ENCODE measurements at regions not wholly inside any gene's neighbourhood (a gene's known extent, or its start where the extent isn't known, plus 50 kb on each side); places are given as distances from the start of the nearest gene placed in this dataset.

DNA sequence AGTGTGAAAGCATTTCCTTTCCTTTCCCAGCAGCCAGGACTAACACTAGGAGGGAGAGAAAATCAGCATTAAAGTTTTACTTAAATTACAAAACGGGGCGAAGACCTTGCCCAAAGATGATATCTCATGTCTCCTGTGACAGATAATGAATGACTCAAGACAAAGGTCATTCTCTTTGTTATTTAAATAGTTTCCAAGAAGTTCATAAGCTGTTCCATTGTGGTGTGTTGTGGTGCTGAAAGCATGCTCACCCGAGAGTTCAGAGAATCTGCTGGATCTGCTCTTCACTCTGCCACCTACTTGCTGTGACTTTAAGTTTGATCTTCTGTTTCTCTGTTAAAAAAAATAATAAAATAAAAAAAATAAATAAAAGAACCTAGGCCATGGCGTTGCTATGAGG is 265.9 kb upstream of the NR4A3 start:
- Histone ChIP-seq H3K4me3 (replicated peaks in 1 of 3; ENCODE audit: insufficient read depth in 1 of 3, low read depth in 2 of 3, low read length in 3 of 3) (no peak overlapping the region), H3K4me1 (ENCODE audit: insufficient read depth, low read length) (no peaks in the 10 kb centered on the region), H3K27ac (ENCODE audit: extremely low read length, insufficient read depth, low read length) (no peak overlapping the region), H2AFZ (ENCODE audit: low read length) (no peak overlapping the region), H3K36me3 (replicated peaks in 1 of 2; ENCODE audit: control insufficient read depth in 1 of 2, insufficient read depth in 2 of 2, low read length in 2 of 2) (no peaks in the 10 kb centered on the region), H3K79me2 (ENCODE audit: insufficient read depth, low read length) (no peaks in the 10 kb centered on the region), H3K4me2 (ENCODE audit: low read depth, low read length) (no peak overlapping the region), H3K27me3 (ENCODE audit: control insufficient read depth in 1 of 2, insufficient read depth in 2 of 2, low read length in 2 of 2) (no peaks in the 10 kb centered on the region; a peak in 1 of 5 replicates), H3K9ac (ENCODE audit: insufficient read depth, low read depth, low read length) (no peak overlapping the region), H4K20me1 (ENCODE audit: insufficient read depth, low read length) (no peaks in the 10 kb centered on the region), H3K9me3 (ENCODE audit: low read length) (no peaks in the 10 kb centered on the region)
- ChIA-PET POLR2A (no interaction called here), CTCF (ENCODE audit: low intra/inter-chr PET ratio, low total read pairs) (no interaction called here)
- ATAC-seq (no peak), DNase-seq (ENCODE audit: low spot score) (no peak), FAIRE-seq (no peak)
- intact Hi-C loops (cut with micrococcal nuclease; ENCODE audit: unreplicated experiment): no loop called here
- TF ChIP-seq ZNF367 (CRISPR knock-in tag; IDR thresholded peaks at IDR 0.05; ENCODE audit: borderline replicate concordance): no peak
- no TSS peak for BruUV-seq (replicated peaks)
- in situ Hi-C loops (cut with HindIII; ENCODE audit: extremely low pct_ligation_motif_present, low pct_unique_long_range_greater_than_20kb): no loop called here
- 3% methylated on average over 4 of the region's 4 CpGs for WGBS (ENCODE audit: low lambda C conversion rate)

DNA sequence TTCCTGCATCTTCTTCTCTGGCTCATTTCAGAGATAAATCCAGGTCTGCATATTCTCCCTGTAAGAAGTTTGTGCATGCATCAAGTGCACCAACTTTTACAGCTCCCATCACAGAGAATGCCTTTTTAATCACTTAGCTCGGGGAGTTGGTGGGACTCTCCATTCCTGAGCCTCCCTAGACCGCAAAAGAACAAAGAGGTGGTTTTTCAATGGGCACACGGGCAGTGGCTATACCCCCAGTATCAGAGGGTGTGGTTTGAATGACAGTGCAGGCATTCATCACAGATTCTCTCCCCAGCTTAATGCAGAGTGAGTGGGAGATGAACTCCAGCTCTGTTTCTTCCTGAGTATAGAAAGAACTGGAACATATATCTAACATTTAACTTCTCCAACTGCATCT is 264.7 kb upstream of the NR4A3 start:
- ChIA-PET CTCF (ENCODE audit: low intra/inter-chr PET ratio, low total read pairs) (no interaction called here), POLR2A (no interaction called here)
- Histone ChIP-seq H3K4me1 (ENCODE audit: insufficient read depth, low read length) (no peaks in the 10 kb centered on the region), H3K36me3 (replicated peaks in 1 of 2; ENCODE audit: control insufficient read depth in 1 of 2, insufficient read depth in 2 of 2, low read length in 2 of 2) (no peaks in the 10 kb centered on the region), H3K9me3 (ENCODE audit: low read length) (no peaks in the 10 kb centered on the region), H3K27me3 (ENCODE audit: control insufficient read depth in 1 of 2, insufficient read depth in 2 of 2, low read length in 2 of 2) (no peaks in the 10 kb centered on the region; a peak in 1 of 5 replicates), H3K27ac (ENCODE audit: extremely low read length, insufficient read depth, low read length) (no peak overlapping the region), H3K4me3 (replicated peaks in 1 of 3; ENCODE audit: insufficient read depth in 1 of 3, low read depth in 2 of 3, low read length in 3 of 3) (no peak overlapping the region), H2AFZ (ENCODE audit: low read length) (no peak overlapping the region), H3K9ac (ENCODE audit: insufficient read depth, low read depth, low read length) (no peak overlapping the region), H3K79me2 (ENCODE audit: insufficient read depth, low read length) (no peaks in the 10 kb centered on the region), H3K4me2 (ENCODE audit: low read depth, low read length) (no peak overlapping the region), H4K20me1 (ENCODE audit: insufficient read depth, low read length) (no peaks in the 10 kb centered on the region)
- 0% methylated on average over 3 of the region's 3 CpGs for WGBS (ENCODE audit: low lambda C conversion rate)
- in situ Hi-C loops (cut with HindIII; ENCODE audit: extremely low pct_ligation_motif_present, low pct_unique_long_range_greater_than_20kb) (no loop called here), intact Hi-C loops (cut with micrococcal nuclease; ENCODE audit: unreplicated experiment) (no loop called here)
- FAIRE-seq (no peak), DNase-seq (ENCODE audit: low spot score) (no peak), ATAC-seq (no peak)
- no TSS peak for BruUV-seq (replicated peaks)
- TF ChIP-seq, protein P1, sequence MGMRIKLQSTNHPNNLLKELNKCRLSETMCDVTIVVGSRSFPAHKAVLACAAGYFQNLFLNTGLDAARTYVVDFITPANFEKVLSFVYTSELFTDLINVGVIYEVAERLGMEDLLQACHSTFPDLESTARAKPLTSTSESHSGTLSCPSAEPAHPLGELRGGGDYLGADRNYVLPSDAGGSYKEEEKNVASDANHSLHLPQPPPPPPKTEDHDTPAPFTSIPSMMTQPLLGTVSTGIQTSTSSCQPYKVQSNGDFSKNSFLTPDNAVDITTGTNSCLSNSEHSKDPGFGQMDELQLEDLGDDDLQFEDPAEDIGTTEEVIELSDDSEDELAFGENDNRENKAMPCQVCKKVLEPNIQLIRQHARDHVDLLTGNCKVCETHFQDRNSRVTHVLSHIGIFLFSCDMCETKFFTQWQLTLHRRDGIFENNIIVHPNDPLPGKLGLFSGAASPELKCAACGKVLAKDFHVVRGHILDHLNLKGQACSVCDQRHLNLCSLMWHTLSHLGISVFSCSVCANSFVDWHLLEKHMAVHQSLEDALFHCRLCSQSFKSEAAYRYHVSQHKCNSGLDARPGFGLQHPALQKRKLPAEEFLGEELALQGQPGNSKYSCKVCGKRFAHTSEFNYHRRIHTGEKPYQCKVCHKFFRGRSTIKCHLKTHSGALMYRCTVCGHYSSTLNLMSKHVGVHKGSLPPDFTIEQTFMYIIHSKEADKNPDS (CRISPR knock-in tag; IDR thresholded peaks at IDR 0.05): no peak
- TF ChIP-seq, protein P2, sequence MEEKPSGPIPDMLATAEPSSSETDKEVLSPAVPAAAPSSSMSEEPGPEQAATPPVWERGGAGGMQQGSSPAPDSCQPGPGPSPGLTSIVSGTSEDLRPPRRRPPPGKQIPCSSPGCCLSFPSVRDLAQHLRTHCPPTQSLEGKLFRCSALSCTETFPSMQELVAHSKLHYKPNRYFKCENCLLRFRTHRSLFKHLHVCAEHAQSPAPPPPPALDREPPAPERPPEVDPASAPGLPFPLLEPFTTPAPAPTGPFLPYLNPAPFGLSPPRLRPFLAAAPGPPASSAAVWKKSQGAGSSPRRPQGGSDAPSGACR (CRISPR knock-in tag; IDR thresholded peaks at IDR 0.05): no peak
- TF ChIP-seq, protein P3, sequence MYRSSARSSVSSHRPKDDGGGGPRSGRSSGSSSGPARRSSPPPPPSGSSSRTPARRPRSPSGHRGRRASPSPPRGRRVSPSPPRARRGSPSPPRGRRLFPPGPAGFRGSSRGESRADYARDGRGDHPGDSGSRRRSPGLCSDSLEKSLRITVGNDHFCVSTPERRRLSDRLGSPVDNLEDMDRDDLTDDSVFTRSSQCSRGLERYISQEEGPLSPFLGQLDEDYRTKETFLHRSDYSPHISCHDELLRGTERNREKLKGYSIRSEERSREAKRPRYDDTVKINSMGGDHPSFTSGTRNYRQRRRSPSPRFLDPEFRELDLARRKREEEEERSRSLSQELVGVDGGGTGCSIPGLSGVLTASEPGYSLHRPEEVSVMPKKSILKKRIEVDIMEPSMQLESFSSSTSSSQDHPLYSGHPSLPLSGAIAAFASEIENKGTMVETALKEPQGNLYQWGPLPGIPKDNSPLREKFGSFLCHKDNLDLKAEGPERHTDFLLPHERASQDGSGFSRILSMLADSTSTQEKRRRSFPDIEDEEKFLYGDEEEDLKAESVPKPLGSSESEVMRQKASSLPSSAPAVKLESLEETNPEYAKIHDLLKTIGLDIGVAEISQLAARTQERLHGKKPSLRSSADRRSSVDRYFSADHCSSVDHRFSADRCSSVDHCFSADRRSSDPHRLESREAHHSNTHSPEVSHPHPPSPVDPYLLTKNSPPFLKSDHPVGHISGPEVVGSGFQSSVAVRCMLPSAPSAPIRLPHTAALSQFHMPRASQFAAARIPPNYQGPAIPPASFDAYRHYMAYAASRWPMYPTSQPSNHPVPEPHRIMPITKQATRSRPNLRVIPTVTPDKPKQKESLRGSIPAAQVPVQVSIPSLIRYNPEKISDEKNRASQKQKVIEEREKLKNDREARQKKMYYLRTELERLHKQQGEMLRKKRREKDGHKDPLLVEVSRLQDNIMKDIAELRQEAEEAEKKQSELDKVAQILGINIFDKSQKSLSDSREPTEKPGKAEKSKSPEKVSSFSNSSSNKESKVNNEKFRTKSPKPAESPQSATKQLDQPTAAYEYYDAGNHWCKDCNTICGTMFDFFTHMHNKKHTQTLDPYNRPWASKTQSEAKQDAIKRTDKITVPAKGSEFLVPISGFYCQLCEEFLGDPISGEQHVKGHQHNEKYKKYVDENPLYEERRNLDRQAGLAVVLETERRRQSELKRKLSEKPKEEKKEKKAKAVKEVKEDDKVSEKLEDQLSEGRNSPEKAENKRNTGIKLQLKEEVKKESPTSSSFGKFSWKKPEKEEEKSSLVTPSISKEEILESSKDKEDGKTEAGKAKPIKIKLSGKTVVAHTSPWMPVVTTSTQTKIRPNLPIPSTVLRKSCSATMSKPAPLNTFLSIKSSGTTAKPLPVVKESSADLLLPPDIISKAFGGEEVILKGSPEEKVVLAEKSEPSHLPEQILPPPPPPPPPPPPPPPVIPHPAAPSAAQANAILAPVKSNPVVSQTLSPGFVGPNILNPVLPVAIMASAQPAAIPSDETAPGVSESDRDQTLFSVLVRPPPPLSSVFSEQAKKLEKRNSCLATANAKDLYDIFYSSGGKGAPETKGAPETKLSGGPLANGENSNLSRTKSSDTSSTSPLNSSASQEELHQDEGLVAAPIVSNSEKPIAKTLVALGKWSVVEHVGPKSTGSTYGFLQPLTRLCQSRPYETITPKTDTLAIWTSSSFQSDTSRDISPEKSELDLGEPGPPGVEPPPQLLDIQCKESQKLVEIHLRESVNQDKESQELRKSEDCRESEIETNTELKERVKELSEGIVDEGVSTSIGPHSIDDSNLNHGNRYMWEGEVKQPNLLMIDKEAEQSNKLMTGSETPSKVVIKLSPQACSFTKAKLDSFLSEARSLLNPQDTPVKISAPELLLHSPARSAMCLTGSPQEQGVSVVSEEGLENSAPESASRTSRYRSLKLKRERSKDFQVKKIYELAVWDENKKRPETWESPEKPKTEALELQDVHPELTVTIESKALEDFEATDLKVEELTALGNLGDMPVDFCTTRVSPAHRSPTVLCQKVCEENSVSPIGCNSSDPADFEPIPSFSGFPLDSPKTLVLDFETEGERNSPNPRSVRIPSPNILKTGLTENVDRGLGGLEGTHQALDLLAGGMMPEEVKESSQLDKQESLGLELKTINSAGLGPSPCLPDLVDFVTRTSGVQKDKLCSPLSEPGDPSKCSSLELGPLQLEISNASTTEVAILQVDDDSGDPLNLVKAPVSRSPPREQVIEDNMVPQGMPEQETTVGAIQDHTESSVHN (CRISPR knock-in tag; IDR thresholded peaks at IDR 0.05): no peak
- TF ChIP-seq ZNF746 (CRISPR knock-in tag; IDR thresholded peaks at IDR 0.05) (no peak), ZNF644 (CRISPR knock-in tag; IDR thresholded peaks at IDR 0.05; ENCODE audit: low read depth) (no peak)
- TF ChIP-seq, protein P4, sequence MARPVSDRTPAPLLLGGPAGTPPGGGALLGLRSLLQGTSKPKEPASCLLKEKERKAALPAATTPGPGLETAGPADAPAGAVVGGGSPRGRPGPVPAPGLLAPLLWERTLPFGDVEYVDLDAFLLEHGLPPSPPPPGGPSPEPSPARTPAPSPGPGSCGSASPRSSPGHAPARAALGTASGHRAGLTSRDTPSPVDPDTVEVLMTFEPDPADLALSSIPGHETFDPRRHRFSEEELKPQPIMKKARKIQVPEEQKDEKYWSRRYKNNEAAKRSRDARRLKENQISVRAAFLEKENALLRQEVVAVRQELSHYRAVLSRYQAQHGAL (CRISPR knock-in tag; IDR thresholded peaks at IDR 0.05; ENCODE audit: not compliant biosample characterization): no peak
